ENCODE measurements at regions not wholly inside any gene's neighbourhood (a gene's known extent, or its start where the extent isn't known, plus 50 kb on each side); places are given as distances from the start of the nearest gene placed in this dataset.

GRCh38 chr2:129233166-129233565 is 746.3 kb upstream of the RAB6C start:
- WGBS (ENCODE audit: insufficient coverage, low coverage, missing lambda C conversion rate) = 0% methylated on average over 9 of the region's 9 CpGs
- no peak overlapping the region for H3K4me3 ChIP-seq
- ChIA-PET CTCF (ENCODE audit: low intra/inter-chr PET ratio) (no interaction called here), POLR2A (no interaction called here)
- H3K9ac ChIP-seq (ENCODE audit: insufficient read depth in 1 of 2, low read depth in 2 of 2, low read length in 2 of 2) = no peak overlapping the region
- no peaks in the 10 kb centered on the region for H4K20me1 ChIP-seq (replicated peaks; ENCODE audit: control insufficient read depth, insufficient read depth, low read length)
- H3K36me3 ChIP-seq (ENCODE audit: control insufficient read depth, insufficient read depth, low read length) = no peaks in the 10 kb centered on the region
- intact Hi-C loops (cut with micrococcal nuclease) (no loop called here), in situ Hi-C loops (cut with MboI) (no loop called here)
- no peaks in the 10 kb centered on the region for H3K9me3 ChIP-seq (replicated peaks; ENCODE audit: control insufficient read depth, insufficient read depth, low read depth, low read length)
- FAIRE-seq (no peak), ATAC-seq (no peak), DNase-seq (ENCODE audit: extremely low read depth in 1 of 4, low spot score in 3 of 4) (no peak)
- H3K9me1 ChIP-seq (ENCODE audit: control insufficient read depth, insufficient read depth, low read length) = no peaks in the 10 kb centered on the region
- H3K79me2 ChIP-seq (ENCODE audit: control insufficient read depth, insufficient read depth, low read length) = no peaks in the 10 kb centered on the region
- no peak overlapping the region for H3K4me2 ChIP-seq (ENCODE audit: insufficient read depth, low read length)
- H3K27me3 ChIP-seq (ENCODE audit: control insufficient read depth in 2 of 2, insufficient read depth in 2 of 2, low read length in 2 of 2) = no peaks in the 10 kb centered on the region
- BruUV-seq (replicated peaks) = no TSS peak
- no peak overlapping the region for H2AFZ ChIP-seq (ENCODE audit: low read depth, low read length)
- no peak overlapping the region for H3K27ac ChIP-seq (ENCODE audit: extremely low read depth, low read depth, low read length)
- no peaks in the 10 kb centered on the region for H3K4me1 ChIP-seq (replicated peaks in 1 of 2; ENCODE audit: control insufficient read depth in 2 of 2, insufficient read depth in 2 of 2, low read length in 2 of 2)
- TF ChIP-seq ZBTB43 (CRISPR knock-in tag; IDR thresholded peaks at IDR 0.05) (no peak), ZNF449 (CRISPR knock-in tag; IDR thresholded peaks at IDR 0.05) (no peak), CTCFL (IDR thresholded peaks at IDR 0.05; ENCODE audit: borderline replicate concordance, insufficient read depth, low read depth, low read length, poor library complexity, severe bottlenecking) (no peak), ESRRB (CRISPR knock-in tag; IDR thresholded peaks at IDR 0.05; ENCODE audit: borderline replicate concordance) (no peak), XRCC3 (IDR thresholded peaks at IDR 0.05) (no peak), NFYB (IDR thresholded peaks at IDR 0.05; ENCODE audit: extremely low read depth, insufficient read length) (no peak), PPARD (CRISPR knock-in tag; IDR thresholded peaks at IDR 0.05) (no peak), NCOA1 (IDR thresholded peaks at IDR 0.05; ENCODE audit: low read depth) (no peak), ZNF507 (tag; conservative IDR thresholded peaks at IDR 0.05) (no peak), RBM39 (optimal IDR thresholded peaks at IDR 0.05; ENCODE audit: low read depth, low read length) (no peak), CTCF (IDR thresholded peaks at IDR 0.05 in 2 of 3, conservative IDR thresholded peaks at IDR 0.05 in 1 of 3; ENCODE audit: insufficient read depth in 2 of 3, low read depth in 1 of 3, low read length in 3 of 3) (no peak), ZFP36 (IDR thresholded peaks at IDR 0.05; ENCODE audit: low read depth, low read length, partially characterized antibody) (no peak), ETV5 (CRISPR knock-in tag; IDR thresholded peaks at IDR 0.05; ENCODE audit: low read depth) (no peak), E2F1 (CRISPR knock-in tag; IDR thresholded peaks at IDR 0.05) (no peak), ZNF3 (CRISPR knock-in tag; IDR thresholded peaks at IDR 0.05) (no peak), KLF13 (tag; IDR thresholded peaks at IDR 0.05; ENCODE audit: borderline replicate concordance, low read depth) (no peak)
